ENCODE measurements at regions not wholly inside any gene's neighbourhood (a gene's known extent, or its start where the extent isn't known, plus 50 kb on each side); places are given as distances from the start of the nearest gene placed in this dataset.
"Not testable (repeated sequence)": the region's sequence is repeated elsewhere in the genome, so short reads cannot be mapped to it uniquely, and the experiment has no call there.

DNA sequence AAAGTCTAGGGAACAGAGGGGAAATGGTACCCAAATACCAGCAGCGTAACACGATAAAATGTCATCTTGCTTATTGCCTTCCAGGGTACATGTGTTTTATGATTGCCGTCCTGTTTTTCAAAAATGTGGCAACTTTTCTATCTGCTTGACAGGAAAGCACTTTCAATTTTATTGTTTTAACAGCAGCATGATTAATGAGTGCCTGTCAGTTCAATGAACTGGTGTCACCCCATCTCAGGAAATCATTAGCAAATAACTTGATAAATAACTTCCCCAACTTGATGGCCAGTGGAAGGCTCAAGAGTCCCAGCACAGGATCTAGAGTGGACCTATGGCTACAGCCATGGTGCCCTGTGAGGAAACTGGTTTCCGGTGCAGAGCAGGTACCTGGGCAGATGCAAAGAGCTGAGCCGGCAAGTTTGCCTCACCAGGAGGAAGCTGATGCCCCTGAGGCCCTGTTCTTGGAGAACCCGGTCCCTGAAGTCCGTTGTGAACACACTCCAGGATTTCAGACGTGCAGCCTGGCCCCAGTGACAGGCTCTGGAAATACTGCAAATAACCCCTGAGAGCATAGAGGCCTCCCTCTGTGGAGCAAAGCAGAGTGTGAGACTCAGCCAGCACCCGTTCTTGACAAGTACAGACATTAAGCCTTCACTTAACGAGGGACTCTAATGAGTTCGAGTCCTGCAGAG is 173.5 kb upstream of the SFSWAP start:
- no peak overlapping the region for H3K27ac Mint-ChIP-seq
- DNase-seq = no peak
- H3K36me3 Mint-ChIP-seq (ENCODE audit: low read depth) = no peaks in the 10 kb centered on the region
- H3K4me1 Mint-ChIP-seq (ENCODE audit: low read depth) = no peaks in the 10 kb centered on the region
- no peaks in the 10 kb centered on the region for H3K27me3 Mint-ChIP-seq (ENCODE audit: insufficient read depth)
- no peak overlapping the region for H3K4me3 Mint-ChIP-seq
- TF ChIP-seq, protein P1, sequence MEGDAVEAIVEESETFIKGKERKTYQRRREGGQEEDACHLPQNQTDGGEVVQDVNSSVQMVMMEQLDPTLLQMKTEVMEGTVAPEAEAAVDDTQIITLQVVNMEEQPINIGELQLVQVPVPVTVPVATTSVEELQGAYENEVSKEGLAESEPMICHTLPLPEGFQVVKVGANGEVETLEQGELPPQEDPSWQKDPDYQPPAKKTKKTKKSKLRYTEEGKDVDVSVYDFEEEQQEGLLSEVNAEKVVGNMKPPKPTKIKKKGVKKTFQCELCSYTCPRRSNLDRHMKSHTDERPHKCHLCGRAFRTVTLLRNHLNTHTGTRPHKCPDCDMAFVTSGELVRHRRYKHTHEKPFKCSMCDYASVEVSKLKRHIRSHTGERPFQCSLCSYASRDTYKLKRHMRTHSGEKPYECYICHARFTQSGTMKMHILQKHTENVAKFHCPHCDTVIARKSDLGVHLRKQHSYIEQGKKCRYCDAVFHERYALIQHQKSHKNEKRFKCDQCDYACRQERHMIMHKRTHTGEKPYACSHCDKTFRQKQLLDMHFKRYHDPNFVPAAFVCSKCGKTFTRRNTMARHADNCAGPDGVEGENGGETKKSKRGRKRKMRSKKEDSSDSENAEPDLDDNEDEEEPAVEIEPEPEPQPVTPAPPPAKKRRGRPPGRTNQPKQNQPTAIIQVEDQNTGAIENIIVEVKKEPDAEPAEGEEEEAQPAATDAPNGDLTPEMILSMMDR (IDR thresholded peaks at IDR 0.05) = no peak
- H3K9me3 Mint-ChIP-seq = peaks cover 30% of the 10 kb centered on the region

DNA sequence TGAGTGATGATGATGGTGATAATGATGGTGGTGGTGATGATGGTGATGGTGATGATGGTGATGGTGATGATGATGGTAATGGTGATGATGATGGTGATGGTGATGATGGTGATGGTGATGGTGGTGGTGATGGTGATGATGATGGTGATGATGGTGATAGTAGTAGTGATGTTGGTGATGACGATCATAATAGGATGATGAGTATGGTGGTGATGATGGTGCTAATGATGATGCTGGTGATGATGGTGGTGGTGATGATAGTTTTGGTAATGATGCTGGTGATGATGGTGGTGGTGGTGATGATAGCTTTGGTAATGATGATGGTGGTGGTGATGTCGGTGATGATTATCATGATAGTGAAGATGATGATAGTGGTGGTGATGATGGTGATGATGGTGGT is 171.5 kb upstream of the SFSWAP start:
- TF ChIP-seq, protein P1 (IDR thresholded peaks at IDR 0.05) = no peak
- H3K4me3 Mint-ChIP-seq = no peak overlapping the region
- no peak for DNase-seq
- no peaks in the 10 kb centered on the region for H3K27me3 Mint-ChIP-seq (ENCODE audit: insufficient read depth)
- H3K27ac Mint-ChIP-seq = no peak overlapping the region
- H3K9me3 Mint-ChIP-seq = peaks cover 31% of the 10 kb centered on the region
- no peaks in the 10 kb centered on the region for H3K4me1 Mint-ChIP-seq (ENCODE audit: low read depth)
- H3K36me3 Mint-ChIP-seq (ENCODE audit: low read depth) = no peaks in the 10 kb centered on the region

DNA sequence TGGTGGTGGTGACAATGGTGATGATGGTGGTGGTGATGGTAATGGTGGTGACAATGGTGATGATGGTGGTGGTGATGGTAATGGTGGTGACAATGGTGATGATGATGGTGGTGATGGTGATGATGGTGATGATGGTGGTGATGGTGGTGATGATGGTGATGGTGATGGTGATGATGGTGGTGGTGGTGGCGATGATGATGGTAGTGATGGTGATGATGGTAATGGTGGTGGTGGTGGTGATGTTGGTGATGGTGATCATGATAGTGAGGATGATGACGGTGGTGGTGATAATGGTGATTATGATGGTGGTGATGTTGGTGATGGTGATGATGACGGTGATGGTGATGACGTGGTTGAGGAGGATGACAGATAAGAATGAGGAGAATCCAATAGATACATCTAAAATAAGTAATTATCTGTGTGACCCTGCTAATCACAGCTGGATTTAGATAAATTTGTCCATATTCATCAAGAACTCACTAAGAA is 170.7 kb upstream of the SFSWAP start:
- Mint-ChIP-seq H3K36me3 (ENCODE audit: low read depth) (no peaks in the 10 kb centered on the region), H3K4me1 (ENCODE audit: low read depth) (no peaks in the 10 kb centered on the region), H3K4me3 (no peak overlapping the region), H3K27me3 (ENCODE audit: insufficient read depth) (no peaks in the 10 kb centered on the region), H3K27ac (no peak overlapping the region), H3K9me3 (peaks cover 23% of the 10 kb centered on the region)
- DNase-seq = no peak
- TF ChIP-seq, protein P1 (IDR thresholded peaks at IDR 0.05) = no peak

DNA sequence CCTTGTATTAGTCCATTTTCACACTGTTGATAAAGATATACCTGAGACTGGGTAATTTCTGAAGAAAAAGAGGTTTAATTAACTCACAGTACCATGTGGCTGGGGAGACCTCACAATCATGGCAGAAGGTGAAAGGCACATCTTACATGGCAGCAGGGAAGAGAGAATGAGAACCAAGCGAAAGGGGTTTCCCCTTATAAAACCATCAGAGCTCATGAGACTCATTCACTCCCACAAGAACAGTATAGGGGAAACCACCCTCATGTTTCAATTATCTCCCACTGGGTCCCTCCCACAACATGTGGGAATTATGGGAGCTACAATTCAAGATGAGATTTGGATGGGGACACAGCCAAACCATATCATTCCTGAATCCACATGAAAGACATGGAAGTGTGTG is 169.4 kb upstream of the SFSWAP start:
- DNase-seq; H3K36me3 Mint-ChIP-seq (ENCODE audit: low read depth); H3K27ac Mint-ChIP-seq: not testable (repeated sequence)

DNA sequence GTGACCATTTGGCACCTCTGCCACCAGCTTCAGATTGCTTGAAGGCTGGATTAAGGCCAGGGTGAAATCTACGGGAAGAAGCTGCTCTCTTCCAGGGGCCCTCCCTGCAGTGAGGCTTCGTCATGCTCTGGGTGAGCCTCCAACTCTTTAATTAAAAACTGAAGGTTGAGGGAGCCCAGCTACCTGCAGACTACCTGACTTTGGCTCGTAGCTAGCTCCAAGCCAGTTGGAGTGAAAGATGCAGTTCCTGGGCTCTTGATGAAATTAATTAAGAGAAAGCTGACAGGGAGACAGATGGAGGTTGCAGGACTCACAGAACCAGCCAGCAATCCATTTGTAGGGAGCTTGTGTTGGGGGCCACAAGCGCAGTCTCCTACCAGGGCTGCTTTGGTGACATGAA is 168.5 kb upstream of the SFSWAP start:
- TF ChIP-seq, protein P1 (IDR thresholded peaks at IDR 0.05) = no peak
- H3K27ac Mint-ChIP-seq = no peak overlapping the region
- H3K4me1 Mint-ChIP-seq (ENCODE audit: low read depth) = no peaks in the 10 kb centered on the region
- H3K9me3 Mint-ChIP-seq = peaks cover 24% of the 10 kb centered on the region
- no peaks in the 10 kb centered on the region for H3K36me3 Mint-ChIP-seq (ENCODE audit: low read depth)
- DNase-seq = no peak
- no peak overlapping the region for H3K4me3 Mint-ChIP-seq
- no peaks in the 10 kb centered on the region for H3K27me3 Mint-ChIP-seq (ENCODE audit: insufficient read depth)

More for the DNA sequence above, 169.4 kb upstream of the SFSWAP start:
- not testable (repeated sequence) for H3K4me3 Mint-ChIP-seq; H3K27me3 Mint-ChIP-seq (ENCODE audit: insufficient read depth); H3K4me1 Mint-ChIP-seq (ENCODE audit: low read depth)
- peaks cover 24% of the 10 kb centered on the region for H3K9me3 Mint-ChIP-seq

DNA sequence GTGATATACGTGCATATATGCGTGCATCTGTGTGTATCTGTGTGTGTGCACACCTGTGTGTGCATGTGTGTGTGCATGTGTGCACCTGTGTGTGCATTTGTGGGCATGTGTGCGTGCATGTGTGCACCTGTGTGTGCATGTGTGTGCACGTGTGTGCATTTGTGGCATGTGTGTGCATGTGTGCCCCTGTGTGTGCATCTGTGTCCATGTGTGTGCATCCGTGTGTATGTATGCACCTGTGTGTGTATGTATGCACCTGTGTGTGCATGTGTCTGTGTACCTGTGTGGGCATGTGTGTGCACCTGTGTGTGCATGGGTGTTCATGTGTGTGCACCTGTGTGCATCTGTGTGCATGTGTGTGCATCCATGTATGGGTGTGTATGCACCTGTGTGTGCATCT is 167.8 kb upstream of the SFSWAP start:
- H3K4me1 Mint-ChIP-seq (ENCODE audit: low read depth) = no peaks in the 10 kb centered on the region
- no peaks in the 10 kb centered on the region for H3K36me3 Mint-ChIP-seq (ENCODE audit: low read depth)
- H3K4me3 Mint-ChIP-seq = no peak overlapping the region
- no peak for DNase-seq
- H3K27ac Mint-ChIP-seq = no peak overlapping the region
- H3K27me3 Mint-ChIP-seq (ENCODE audit: insufficient read depth) = no peaks in the 10 kb centered on the region
- peaks cover 23% of the 10 kb centered on the region for H3K9me3 Mint-ChIP-seq
- TF ChIP-seq, protein P1 (IDR thresholded peaks at IDR 0.05) = no peak
